HG02840 (cell line): ENCODE measurements at regions not wholly inside any gene's neighbourhood (a gene's known extent, or its start where the extent isn't known, plus 50 kb on each side); places are given as distances from the start of the nearest gene placed in this dataset.
"Not testable (repeated sequence)": the region's sequence is repeated elsewhere in the genome, so short reads cannot be mapped to it uniquely, and the experiment has no call there.

Experiments used
- ATAC-seq: cut with Tn5 transposase; IDR thresholded peaks from one replicate; pipeline ENCODE4 v1.9.1; 2021; ENCODE audit warnings: mild to moderate bottlenecking, moderate library complexity, moderate number of reproducible peaks; ENCODE audit not compliant: unreplicated experiment, low FRiP score

GRCh38 chr12:94817695-94818075 lies 167.3 kb upstream of the TMCC3 start:
- no peak for ATAC-seq

DNA sequence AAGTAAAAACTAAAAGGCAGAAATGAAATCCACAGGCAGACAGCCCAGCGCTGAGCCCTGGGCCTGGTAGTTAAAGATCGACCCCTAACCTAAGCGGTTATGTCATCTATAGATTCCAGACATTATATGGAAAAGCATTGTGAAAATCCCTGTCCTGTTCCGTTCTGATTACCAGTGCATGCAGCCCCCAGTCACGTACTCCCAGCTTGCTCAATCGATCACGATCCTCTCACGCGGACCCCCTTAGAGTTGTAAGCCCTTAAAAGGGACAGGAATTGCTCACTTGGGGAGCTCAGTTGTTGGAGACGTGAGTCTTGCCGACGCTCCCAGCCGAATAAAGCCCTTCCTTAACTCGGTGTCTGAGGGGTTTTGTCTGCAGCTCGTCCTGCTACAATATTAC lies 166.8 kb upstream of the TMCC3 start:
- ATAC-seq = not testable (repeated sequence)

DNA sequence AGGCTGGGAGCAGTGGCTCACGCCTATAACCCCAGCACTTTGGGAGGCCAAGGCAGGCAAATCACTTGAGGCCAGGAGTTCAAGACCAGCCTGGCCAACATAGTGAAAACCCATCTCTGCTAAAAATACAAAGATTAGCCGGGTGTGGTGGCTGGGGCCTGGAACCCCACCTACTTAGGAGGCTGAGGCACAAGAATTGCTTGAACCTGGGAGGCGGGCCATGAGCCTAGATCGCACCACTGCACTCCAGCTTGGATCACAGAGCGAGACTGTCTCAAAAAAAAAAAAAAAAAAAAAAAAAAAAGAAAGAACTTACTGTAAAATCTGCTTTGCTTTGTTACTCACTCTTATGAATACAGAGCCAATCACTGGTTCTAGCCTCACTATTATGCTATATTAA lies 166.4 kb upstream of the TMCC3 start:
- not testable (repeated sequence) for ATAC-seq

GRCh38 chr12:94815958-94816357 lies 165.6 kb upstream of the TMCC3 start:
- no peak for ATAC-seq

GRCh38 chr12:94815450-94815849 lies 165.1 kb upstream of the TMCC3 start:
- no peak for ATAC-seq

DNA sequence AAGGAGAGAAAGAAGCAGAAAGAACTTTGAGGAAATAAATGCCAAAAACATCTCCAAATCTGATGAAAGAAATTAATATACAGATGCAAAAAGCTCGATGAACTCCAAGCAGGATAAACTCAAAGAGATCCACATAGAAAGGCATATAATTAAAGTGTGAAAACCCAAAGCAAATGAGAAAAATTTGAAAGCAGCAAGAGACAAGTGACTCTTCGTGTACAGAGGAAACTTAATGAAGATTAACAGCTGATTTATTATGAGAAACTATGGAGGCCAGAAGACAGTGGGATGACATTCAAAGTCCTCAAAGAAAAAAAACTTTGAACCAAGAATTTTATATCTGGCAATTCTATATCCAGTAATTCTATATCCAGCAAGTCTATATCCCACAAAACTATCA lies 163.0 kb upstream of the TMCC3 start:
- no peak for ATAC-seq

DNA sequence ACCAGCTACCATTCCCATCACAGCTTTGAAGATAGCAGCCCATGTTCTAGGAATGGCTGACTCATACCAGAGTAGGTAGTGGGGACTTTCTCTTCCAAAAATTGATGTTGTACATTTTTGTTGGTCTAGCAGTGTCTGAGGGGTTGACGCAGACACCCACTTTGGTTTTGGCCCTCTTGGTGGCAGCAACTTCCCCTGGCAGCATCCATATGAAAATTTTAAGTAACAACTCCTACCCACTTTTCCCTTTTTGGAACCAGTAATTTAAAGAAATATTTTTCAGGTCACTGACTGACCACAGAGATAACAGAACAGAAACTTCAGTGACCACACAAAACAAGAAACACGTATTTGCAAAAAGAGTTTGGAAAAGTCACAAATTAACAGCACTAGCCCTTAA lies 162.0 kb upstream of the TMCC3 start:
- no peak for ATAC-seq

GRCh38 chr12:94811611-94812010 lies 161.3 kb upstream of the TMCC3 start:
- no peak for ATAC-seq

GRCh38 chr12:94807951-94808350 lies 157.6 kb upstream of the TMCC3 start:
- no peak for ATAC-seq

GRCh38 chr12:94806617-94807016 lies 156.3 kb upstream of the TMCC3 start:
- no peak for ATAC-seq

DNA sequence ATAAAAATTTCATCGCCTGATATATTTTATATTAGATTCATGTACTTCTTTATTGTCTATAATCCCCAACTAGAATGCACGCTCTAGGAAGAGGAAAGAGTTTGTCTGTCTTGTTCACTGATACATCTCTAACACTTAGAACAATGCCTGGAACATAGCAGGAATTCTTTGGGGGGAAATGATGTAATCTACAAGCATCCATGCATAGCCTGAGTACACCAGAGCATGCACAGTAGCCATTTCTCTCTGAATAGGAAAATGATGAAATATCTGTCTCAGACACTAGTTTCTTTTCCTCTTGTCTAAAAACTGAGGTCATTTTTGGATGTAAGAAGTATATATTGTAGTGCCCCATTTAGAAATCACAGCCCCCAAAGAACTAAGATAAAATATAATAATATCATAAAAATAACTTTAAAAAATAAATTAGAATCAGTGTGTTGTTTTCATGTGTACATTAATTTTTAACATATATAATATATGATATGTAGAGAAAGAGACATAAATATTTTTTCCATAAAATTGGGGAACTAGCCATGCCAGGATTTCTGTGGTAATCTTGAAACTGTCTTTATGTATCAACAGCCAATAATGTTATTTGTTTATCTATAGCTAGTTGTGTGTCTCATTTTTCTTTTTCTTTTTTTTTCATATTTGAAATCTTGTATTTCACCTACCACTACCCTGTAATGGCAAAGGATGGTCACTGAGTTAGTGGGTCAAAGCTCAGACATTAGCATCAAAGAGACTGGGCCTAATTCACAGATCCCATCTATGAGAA lies 155.6 kb upstream of the TMCC3 start:
- no peak for ATAC-seq

DNA sequence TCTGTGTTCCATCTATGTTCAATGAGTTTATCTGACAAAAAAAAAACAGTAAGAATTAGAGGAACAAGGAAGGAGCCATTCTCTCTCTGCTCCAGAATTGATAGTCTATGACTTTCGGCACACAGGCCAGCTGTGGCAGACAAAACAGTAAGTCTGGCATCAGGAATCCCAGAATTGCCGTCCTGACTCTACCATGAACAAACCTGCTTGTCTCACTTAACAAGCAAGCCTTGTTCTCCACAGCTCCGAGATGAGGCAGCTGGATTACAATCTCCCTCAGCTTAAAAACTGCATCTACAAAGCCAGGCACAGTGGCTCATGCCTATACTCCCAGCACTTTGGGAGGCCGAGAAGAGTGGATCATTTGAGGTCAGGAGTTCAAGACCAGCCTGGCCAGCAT lies 153.6 kb upstream of the TMCC3 start:
- ATAC-seq = no peak

GRCh38 chr12:94802796-94803195 lies 152.4 kb upstream of the TMCC3 start:
- no peak for ATAC-seq

GRCh38 chr12:94801745-94802144 lies 151.4 kb upstream of the TMCC3 start:
- no peak for ATAC-seq

DNA sequence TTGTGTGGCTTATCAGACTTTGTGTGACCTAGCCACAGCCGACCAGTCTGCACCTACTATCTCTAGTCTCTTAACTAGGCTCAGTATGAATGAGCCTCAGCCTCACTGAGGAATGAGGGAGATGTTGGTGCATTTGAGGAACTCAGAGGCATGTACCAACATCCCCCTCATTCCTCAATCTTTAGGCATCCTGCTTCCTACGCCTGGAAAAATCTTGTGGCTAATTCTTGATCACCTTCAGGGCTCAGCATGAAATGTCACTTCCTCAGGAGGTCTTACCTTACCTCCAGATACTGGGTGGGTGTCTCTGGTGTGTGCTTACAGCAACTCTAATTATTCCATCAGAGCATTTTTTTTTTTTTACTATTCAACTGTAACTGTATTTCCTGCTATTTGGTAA lies 148.8 kb upstream of the TMCC3 start:
- ATAC-seq = no peak

- ATAC-seq = no peak
Measured at GRCh38 chr12:94798113-94798512, 147.8 kb upstream of the TMCC3 start.

DNA sequence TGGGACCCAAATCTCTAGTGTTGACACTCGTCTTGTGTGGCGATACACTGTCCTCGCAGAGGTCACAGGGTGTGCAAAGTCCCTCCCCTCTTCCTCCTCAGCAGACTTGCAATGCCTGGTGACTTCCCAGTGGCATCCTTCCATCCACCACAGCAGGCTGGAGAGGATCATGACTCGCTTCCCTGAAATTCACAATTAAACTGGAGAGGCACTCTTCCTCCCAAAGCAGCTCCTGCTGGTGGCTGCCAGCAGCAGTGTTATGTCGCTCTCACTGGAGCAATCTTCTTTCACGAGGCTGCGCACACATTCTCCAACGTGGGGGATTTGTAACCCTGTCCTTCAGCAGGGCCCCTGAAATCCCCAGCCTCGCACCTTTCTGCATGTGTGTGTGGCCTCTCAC lies 145.2 kb upstream of the TMCC3 start:
- ATAC-seq = no peak

GRCh38 chr12:94795044-94795443 lies 144.7 kb upstream of the TMCC3 start:
- no peak for ATAC-seq

- no peak for ATAC-seq
Measured at GRCh38 chr12:94793191-94793595, 142.8 kb upstream of the TMCC3 start.

DNA sequence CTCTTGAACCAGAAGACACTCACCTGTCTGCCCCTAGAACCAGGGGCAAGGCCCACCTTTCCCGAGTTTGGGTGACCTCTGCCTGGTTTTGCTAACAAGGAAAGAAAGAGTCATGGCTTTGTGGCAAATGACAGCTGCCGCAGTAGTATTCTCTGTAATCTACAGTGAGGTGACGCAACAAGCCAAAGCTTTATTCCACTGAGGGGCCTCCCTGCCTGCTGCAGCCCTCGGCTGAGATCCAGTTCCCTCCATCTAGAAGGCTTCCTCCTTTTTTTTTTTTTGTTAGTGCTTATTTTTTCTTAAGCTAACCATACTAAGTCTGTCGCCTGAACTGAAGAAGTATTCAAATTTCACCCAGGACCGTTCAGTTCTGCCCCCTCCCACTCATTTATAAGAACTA lies 142.3 kb upstream of the TMCC3 start:
- no peak for ATAC-seq

DNA sequence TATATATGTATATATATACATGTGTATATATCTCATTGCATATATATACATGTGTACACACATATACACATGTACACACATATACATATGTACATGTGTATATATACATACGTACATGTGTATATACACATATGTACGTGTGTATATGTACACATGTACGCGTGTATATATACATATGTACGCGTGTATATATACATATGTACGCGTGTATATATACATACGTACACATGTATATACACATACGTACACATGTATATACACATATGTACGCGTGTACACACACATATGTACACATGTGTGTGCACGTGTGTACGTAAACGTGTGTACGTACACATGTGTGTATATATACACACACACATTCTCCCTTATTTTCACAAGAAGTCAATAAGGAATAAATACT lies 141.6 kb upstream of the TMCC3 start:
- no peak for ATAC-seq

- ATAC-seq = no peak
Measured at GRCh38 chr12:94790825-94791224, 140.5 kb upstream of the TMCC3 start.

GRCh38 chr12:94790370-94790769 lies 140.0 kb upstream of the TMCC3 start:
- ATAC-seq = no peak
